ENCODE measurements at regions not wholly inside any gene's neighbourhood (a gene's known extent, or its start where the extent isn't known, plus 50 kb on each side); places are given as distances from the start of the nearest gene placed in this dataset.

GRCh38 chr10:111840546-111840945 lies 343.0 kb downstream of the GPAM start:
- TF ChIP-seq, protein P1, sequence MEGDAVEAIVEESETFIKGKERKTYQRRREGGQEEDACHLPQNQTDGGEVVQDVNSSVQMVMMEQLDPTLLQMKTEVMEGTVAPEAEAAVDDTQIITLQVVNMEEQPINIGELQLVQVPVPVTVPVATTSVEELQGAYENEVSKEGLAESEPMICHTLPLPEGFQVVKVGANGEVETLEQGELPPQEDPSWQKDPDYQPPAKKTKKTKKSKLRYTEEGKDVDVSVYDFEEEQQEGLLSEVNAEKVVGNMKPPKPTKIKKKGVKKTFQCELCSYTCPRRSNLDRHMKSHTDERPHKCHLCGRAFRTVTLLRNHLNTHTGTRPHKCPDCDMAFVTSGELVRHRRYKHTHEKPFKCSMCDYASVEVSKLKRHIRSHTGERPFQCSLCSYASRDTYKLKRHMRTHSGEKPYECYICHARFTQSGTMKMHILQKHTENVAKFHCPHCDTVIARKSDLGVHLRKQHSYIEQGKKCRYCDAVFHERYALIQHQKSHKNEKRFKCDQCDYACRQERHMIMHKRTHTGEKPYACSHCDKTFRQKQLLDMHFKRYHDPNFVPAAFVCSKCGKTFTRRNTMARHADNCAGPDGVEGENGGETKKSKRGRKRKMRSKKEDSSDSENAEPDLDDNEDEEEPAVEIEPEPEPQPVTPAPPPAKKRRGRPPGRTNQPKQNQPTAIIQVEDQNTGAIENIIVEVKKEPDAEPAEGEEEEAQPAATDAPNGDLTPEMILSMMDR (IDR thresholded peaks at IDR 0.05; ENCODE audit: unreplicated experiment) = no peak
- CTCF ChIA-PET = no interaction called here
- Mint-ChIP-seq H3K27ac (ENCODE audit: unreplicated experiment) (no peak overlapping the region), H3K27me3 (ENCODE audit: unreplicated experiment) (no peaks in the 10 kb centered on the region), H3K9me3 (ENCODE audit: low read depth, unreplicated experiment) (no peaks in the 10 kb centered on the region), H3K36me3 (ENCODE audit: insufficient read depth, unreplicated experiment) (no peaks in the 10 kb centered on the region), H3K4me1 (ENCODE audit: low read depth, unreplicated experiment) (no peaks in the 10 kb centered on the region), H3K4me3 (ENCODE audit: low read depth, unreplicated experiment) (no peak overlapping the region)
- intact Hi-C loops (cut with micrococcal nuclease; ENCODE audit: unreplicated experiment) = no loop called here
- DNase-seq = no peak
- no TSS peak for BruUV-seq (replicated peaks)

GRCh38 chr10:111852801-111853200 lies 330.8 kb downstream of the GPAM start:
- H3K9me3 Mint-ChIP-seq (ENCODE audit: low read depth, unreplicated experiment) = peaks cover 3% of the 10 kb centered on the region

GRCh38 chr10:111856631-111857030 lies 326.9 kb downstream of the GPAM start:
- intact Hi-C loops (cut with micrococcal nuclease; ENCODE audit: unreplicated experiment) = no loop called here
- Mint-ChIP-seq H3K27ac (ENCODE audit: unreplicated experiment) (no peak overlapping the region), H3K27me3 (ENCODE audit: unreplicated experiment) (peaks cover 16% of the 10 kb centered on the region), H3K4me3 (ENCODE audit: low read depth, unreplicated experiment) (no peak overlapping the region), H3K4me1 (ENCODE audit: low read depth, unreplicated experiment) (no peaks in the 10 kb centered on the region), H3K9me3 (ENCODE audit: low read depth, unreplicated experiment) (peaks cover 3% of the 10 kb centered on the region), H3K36me3 (ENCODE audit: insufficient read depth, unreplicated experiment) (no peaks in the 10 kb centered on the region)
- DNase-seq = no peak
- CTCF ChIA-PET = no interaction called here
- BruUV-seq (replicated peaks) = no TSS peak
- TF ChIP-seq, protein P1 (IDR thresholded peaks at IDR 0.05; ENCODE audit: unreplicated experiment) = no peak

More at GRCh38 chr10:111852801-111853200, 330.8 kb downstream of the GPAM start:
- Mint-ChIP-seq H3K27ac (ENCODE audit: unreplicated experiment) (no peak overlapping the region), H3K36me3 (ENCODE audit: insufficient read depth, unreplicated experiment) (no peaks in the 10 kb centered on the region), H3K27me3 (ENCODE audit: unreplicated experiment) (peaks cover 16% of the 10 kb centered on the region), H3K4me3 (ENCODE audit: low read depth, unreplicated experiment) (no peak overlapping the region), H3K4me1 (ENCODE audit: low read depth, unreplicated experiment) (no peaks in the 10 kb centered on the region)
- BruUV-seq (replicated peaks) = no TSS peak
- CTCF ChIA-PET = no interaction called here
- no peak for DNase-seq
- TF ChIP-seq, protein P1 (IDR thresholded peaks at IDR 0.05; ENCODE audit: unreplicated experiment) = no peak
- intact Hi-C loops (cut with micrococcal nuclease; ENCODE audit: unreplicated experiment) = no loop called here

GRCh38 chr10:111865550-111865949 lies 318.0 kb downstream of the GPAM start:
- intact Hi-C loops (cut with micrococcal nuclease; ENCODE audit: unreplicated experiment) = no loop called here
- TF ChIP-seq, protein P1 (IDR thresholded peaks at IDR 0.05; ENCODE audit: unreplicated experiment) = no peak
- Mint-ChIP-seq H3K27me3 (ENCODE audit: unreplicated experiment) (peaks cover 19% of the 10 kb centered on the region), H3K27ac (ENCODE audit: unreplicated experiment) (no peak overlapping the region), H3K36me3 (ENCODE audit: insufficient read depth, unreplicated experiment) (no peaks in the 10 kb centered on the region), H3K4me3 (ENCODE audit: low read depth, unreplicated experiment) (no peak overlapping the region), H3K9me3 (ENCODE audit: low read depth, unreplicated experiment) (no peaks in the 10 kb centered on the region), H3K4me1 (ENCODE audit: low read depth, unreplicated experiment) (no peaks in the 10 kb centered on the region)
- DNase-seq = no peak
- BruUV-seq (replicated peaks) = no TSS peak
- CTCF ChIA-PET = no interaction called here
